ENCODE measurements at regions not wholly inside any gene's neighbourhood (a gene's known extent, or its start where the extent isn't known, plus 50 kb on each side); places are given as distances from the start of the nearest gene placed in this dataset.
"Not testable (repeated sequence)": the region's sequence is repeated elsewhere in the genome, so short reads cannot be mapped to it uniquely, and the experiment has no call there.

DNA sequence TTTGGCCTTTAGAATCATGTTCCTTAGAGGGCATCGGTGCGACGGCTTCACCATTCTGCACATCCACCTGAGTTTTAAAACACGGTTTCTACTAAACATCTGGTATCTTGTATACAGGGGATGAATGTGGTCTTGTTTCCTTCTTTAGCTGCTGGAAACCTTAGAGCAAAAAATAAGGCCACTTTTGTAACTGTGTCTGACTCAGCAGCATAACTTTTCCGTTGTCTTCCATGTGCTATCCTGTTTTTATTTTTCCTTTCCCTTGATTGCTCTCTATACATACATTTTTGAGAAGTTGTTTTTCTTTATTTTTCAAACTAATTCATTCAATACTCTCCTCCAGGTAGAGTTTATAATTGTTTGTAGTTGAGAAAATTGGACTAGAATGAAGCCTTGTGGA, 108.8 kb upstream of the PCED1B start:
- no peak for DNase-seq (ENCODE audit: low read depth in 2 of 2)
- no peak overlapping the region for H3K4me3 ChIP-seq (replicated peaks in 1 of 2; ENCODE audit: low read depth in 2 of 2, low read length in 2 of 2)
- TF ChIP-seq, protein P1, sequence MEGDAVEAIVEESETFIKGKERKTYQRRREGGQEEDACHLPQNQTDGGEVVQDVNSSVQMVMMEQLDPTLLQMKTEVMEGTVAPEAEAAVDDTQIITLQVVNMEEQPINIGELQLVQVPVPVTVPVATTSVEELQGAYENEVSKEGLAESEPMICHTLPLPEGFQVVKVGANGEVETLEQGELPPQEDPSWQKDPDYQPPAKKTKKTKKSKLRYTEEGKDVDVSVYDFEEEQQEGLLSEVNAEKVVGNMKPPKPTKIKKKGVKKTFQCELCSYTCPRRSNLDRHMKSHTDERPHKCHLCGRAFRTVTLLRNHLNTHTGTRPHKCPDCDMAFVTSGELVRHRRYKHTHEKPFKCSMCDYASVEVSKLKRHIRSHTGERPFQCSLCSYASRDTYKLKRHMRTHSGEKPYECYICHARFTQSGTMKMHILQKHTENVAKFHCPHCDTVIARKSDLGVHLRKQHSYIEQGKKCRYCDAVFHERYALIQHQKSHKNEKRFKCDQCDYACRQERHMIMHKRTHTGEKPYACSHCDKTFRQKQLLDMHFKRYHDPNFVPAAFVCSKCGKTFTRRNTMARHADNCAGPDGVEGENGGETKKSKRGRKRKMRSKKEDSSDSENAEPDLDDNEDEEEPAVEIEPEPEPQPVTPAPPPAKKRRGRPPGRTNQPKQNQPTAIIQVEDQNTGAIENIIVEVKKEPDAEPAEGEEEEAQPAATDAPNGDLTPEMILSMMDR (IDR thresholded peaks at IDR 0.05; ENCODE audit: low read depth, low read length), result no peak

DNA sequence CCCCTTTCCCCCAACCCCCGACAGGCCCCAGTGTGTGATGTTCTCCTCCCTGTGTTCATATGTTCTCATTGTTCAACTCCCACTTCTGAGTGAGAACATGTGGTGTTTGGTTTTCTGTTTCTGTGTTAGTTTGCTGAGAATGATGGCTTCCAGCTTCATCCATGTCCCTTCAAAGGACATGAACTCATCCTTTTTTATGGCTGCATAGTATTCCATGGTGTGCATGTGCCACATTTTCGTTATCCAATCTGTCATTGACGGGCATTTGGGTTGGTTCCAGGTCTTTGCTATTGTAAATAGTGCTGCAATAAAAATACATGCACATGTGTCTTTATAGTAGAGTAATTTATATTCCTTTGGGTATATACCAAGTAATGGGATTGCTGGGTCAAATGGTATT, 105.5 kb upstream of the PCED1B start:
- not testable (repeated sequence) for H3K4me3 ChIP-seq (replicated peaks in 1 of 2; ENCODE audit: low read depth in 2 of 2, low read length in 2 of 2); DNase-seq (ENCODE audit: low read depth in 2 of 2)

DNA sequence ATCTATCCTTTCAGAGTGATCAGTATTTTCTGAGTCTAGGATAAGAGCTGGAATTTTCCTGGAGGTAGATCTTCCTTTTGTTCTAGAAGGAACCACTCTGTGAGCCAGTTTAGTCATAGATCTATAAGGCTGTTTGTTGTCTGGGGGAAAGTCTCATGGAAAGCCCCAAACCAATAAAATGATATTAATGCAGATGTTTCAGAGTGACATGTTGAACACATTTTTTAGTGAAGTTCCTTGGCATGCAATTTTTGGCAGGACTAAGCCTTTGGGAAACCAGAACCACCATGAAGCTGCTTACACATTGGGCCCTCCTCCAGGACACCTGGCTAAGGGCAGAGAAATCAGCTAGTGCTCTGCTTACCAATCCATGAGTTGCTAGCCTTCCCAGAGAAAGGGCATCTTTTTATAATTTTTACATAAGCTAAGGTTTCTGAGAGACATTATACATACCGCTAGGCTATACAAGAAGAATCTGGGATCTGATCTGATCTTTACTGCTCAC, 101.5 kb upstream of the PCED1B start:
- no peak overlapping the region for H3K4me3 ChIP-seq (replicated peaks in 1 of 2; ENCODE audit: low read depth in 2 of 2, low read length in 2 of 2)

GRCh38 chr12:46981622-46982021, 97.8 kb upstream of the PCED1B start:
- DNase-seq (ENCODE audit: low read depth in 2 of 2), result no peak
- no peak overlapping the region for H3K4me3 ChIP-seq (replicated peaks in 1 of 2; ENCODE audit: low read depth in 2 of 2, low read length in 2 of 2)
- TF ChIP-seq, protein P1 (IDR thresholded peaks at IDR 0.05; ENCODE audit: low read depth, low read length), result no peak

More for the DNA sequence above, 101.5 kb upstream of the PCED1B start:
- no peak for DNase-seq (ENCODE audit: low read depth in 2 of 2)
- TF ChIP-seq, protein P1 (IDR thresholded peaks at IDR 0.05; ENCODE audit: low read depth, low read length), result no peak

GRCh38 chr12:46982629-46983392, 96.6 kb upstream of the PCED1B start:
- TF ChIP-seq, protein P1 (IDR thresholded peaks at IDR 0.05; ENCODE audit: low read depth, low read length), result no peak
- no peak for DNase-seq (ENCODE audit: low read depth in 2 of 2)
- H3K4me3 ChIP-seq (replicated peaks in 1 of 2; ENCODE audit: low read depth in 2 of 2, low read length in 2 of 2), result no peak overlapping the region

- TF ChIP-seq, protein P1 (IDR thresholded peaks at IDR 0.05; ENCODE audit: low read depth, low read length), result no peak
Observed at GRCh38 chr12:46983393-46983793, 96.0 kb upstream of the PCED1B start.

GRCh38 chr12:46983959-46984841, 95.2 kb upstream of the PCED1B start:
- peak; percentile 77 to 82 for DNase-seq (ENCODE audit: low read depth in 2 of 2)
- H3K4me3 ChIP-seq (replicated peaks in 1 of 2; ENCODE audit: low read depth in 2 of 2, low read length in 2 of 2), result no peak overlapping the region
- TF ChIP-seq, protein P1 (IDR thresholded peaks at IDR 0.05; ENCODE audit: low read depth, low read length), result peak; percentile 92

More at GRCh38 chr12:46983393-46983793, 96.0 kb upstream of the PCED1B start:
- DNase-seq (ENCODE audit: low read depth in 2 of 2), result no peak
- H3K4me3 ChIP-seq (replicated peaks in 1 of 2; ENCODE audit: low read depth in 2 of 2, low read length in 2 of 2), result no peak overlapping the region
